T1000 (cell line): ENCODE measurements at regions not wholly inside any gene's neighbourhood (a gene's known extent, or its start where the extent isn't known, plus 50 kb on each side); places are given as distances from the start of the nearest gene placed in this dataset.
"Not testable (repeated sequence)": the region's sequence is repeated elsewhere in the genome, so short reads cannot be mapped to it uniquely, and the experiment has no call there.

Experiments used
- DNase-seq: peaks from one replicate; lab custom pipeline; 2025; ENCODE audit warnings: mixed read lengths; lab: John Stamatoyannopoulos, UW

DNA sequence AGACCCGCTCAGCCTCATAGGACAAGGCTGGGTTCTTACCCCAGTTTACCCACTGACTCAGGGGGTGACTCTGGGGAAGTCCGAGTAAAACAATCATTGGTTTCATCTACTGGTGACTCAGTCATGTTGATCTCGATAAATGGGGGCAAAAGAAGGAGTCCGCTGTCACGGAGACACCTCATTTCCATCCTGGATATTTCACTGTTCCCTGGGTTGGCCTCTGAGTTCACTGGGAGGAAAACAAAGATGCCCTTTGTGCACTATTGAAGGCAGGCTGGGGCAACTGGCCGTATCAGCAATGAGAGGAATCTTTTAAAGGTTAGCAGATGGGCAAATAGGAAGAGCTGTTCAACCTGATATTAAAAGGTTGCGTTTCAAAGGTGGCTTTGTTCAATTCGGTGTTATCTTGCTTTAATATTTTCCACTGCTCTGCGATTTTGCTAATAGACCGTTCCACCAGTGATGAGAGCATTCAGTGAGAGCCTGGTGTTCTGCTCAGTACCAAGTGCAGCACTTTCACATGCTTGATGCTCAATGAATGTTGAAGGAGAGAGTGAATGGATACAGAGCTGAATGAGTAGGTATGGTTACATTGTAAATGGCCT is 110.2 kb upstream of the EGFLAM start:
- DNase-seq: no peak

DNA sequence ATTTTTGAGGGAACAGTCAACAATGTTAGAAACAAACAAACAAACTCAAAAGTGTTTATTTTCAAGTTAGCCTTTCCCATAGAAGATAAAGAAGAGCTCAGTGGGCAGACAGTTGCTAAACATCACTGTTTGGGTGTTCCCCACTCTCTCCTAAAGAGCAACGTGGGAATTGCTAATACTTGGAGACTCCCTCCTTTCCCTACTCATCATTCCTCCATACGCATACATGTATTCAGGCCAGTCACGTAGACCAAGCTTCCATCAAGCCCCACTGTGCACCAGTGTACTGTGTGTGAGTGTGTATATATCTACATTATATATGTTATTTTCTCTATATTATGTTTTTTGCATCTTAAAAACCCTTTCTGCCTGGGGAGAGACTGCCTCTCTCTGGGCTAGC is 115.0 kb upstream of the EGFLAM start:
- DNase-seq: no peak

DNA sequence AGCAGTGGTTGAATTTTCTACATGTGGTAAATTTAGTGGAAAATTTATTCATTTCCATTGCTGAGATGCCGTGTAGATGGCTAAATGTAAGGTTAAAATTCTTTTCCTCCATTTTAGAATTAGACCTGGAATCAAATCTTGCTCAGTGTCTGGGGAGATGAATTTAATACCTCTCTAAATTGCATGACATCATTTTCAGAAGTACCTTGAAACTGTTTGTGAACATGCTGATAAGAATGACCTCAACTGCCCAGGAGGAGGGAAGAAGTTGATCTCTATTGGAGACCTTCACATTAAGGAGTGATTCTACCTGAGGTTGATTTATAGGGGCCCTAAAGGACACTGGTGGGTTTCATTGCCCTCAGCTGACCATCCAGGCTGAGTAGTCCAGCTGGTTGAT is 116.7 kb upstream of the EGFLAM start:
- DNase-seq: no peak

DNA sequence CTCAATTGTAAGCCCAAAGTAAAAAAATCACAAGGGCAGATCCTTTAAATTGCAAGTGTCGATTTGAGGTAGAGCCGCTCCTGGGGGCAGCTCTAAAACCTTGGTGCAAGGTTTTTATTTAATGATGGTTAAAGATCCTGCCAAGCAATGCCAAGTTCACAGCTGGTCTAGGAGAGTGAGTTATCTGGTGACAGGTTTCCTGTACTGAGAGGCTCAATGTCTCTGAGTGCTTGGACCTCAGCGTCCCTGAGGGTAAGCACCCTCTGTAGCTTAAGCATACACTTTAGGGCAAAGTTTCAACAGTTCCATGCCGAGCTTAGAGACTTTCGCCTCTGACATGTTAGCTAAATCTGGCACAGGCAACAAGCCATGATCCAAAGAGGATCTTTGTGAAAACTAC is 119.8 kb upstream of the EGFLAM start:
- no peak for DNase-seq

DNA sequence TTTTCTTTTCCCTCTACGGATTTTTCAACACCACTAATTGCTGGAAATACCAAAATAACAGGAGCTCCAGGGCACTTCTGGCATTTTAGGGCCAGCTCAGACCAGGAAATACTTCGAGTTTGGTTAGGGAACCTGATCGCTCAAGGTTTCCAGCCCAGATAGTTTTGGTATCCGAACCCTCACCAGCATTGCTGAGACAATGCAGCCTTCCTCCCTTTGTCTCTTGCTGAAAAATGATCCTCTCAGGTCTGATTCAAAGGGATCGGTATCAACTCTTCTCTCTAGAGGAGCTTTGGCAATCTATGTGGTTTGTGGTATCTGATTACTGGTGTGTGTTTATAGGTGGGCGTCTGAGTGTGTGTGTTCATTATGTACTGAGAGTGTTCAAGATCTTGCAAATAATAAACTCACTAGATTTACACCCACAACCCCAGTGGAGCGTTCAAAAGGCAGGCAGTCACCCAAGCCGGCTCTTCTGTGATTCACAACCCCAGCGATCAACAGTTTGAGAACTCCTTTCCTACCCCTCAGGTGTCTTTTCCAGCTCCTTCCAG is 122.8 kb upstream of the EGFLAM start:
- no peak for DNase-seq

DNA sequence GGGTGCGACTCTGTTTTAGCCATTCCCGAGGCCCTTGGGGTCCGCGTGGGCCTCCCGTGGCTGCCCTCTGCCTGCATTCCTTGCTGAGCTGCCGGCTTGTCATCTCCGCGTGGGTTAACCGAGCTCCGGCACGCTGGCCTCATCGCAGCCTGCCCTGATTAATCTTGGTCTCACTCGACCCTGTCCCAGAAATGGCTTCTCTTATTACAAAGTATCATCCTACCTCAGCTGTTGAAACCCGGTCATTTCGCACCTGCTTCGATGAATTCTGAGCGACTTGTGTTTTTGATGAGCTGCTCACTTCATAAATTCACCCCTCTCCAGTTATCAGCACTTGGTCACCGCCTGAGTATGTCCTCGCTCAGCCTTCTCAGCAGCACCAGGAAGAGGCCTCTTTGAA is 123.5 kb upstream of the EGFLAM start:
- DNase-seq: no peak

DNA sequence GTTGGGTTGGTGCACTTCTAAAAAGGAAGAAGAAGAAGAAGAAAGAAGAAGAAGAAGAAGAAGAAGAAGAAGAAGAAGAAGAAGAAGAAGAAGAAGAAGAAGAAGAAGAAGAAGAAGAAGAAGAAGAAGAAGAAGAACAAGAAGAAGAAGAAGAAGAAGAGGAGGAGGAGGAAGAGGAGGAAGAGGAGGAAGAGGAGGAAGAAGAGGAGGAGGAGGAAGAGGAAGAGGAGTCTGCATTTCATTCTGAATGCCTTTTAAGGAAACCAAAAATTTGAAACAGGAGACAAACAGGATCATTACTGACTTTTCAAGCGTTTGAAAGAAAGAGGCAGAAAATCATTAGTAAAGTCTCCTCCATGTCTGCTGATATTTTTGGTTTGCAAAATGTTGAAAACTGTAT is 124.1 kb upstream of the EGFLAM start:
- not testable (repeated sequence) for DNase-seq

DNA sequence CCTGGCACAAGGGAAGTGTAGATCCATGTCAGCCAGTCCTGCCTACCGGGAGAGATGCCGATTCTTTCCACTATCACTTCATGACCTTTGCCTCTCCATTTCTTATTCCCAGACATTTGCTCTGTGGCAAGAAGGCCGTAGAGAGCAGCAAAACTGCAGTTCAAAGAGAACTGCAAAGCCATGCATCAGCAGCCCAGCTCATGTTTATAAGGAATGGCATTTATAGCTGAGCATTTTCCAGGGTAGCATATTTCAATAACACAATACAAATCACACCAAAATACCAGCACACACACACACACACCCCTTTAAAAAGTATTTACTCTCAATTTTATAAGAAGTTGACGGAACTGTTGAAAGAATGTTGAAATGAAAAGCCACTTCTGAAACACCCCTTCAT is 126.7 kb upstream of the EGFLAM start:
- DNase-seq: no peak

DNA sequence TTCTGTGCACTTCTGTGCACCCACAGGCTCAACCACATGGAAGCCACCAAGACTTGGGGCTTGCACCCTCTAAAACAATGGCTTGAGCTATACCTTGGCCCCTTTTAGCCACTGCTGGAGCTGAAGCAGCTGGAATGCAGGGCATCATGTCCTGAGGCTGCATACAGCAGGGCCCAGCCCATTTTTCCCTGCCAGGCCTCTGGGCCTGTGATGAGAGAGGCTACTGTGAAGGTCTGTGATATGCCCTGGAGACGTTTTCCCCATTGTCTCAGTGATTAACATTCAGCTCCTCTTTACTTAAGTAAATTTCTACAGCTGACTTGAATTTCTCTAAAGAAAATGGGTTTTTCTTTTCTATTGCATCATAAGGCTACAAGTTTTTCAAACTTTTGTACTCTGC is 134.0 kb upstream of the EGFLAM start:
- no peak for DNase-seq

DNA sequence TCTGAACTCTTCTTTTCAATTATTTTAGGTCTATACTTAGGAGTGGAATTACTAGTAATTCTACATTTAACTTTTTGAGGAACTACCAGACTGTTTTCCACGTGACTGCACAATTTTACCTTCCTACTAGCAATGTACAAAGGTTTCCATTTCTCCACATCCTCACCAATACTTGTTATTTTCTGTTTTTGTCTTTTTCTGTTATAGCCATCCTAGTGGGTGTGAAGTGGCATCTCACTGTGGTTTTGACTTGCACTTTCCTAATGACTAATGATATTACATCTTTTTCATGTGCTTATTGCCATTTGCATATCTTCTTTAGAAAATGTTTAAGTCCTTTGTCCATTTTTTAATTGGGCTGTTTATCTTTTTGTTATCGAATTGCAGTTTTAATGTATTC is 136.9 kb upstream of the EGFLAM start:
- no peak for DNase-seq

DNA sequence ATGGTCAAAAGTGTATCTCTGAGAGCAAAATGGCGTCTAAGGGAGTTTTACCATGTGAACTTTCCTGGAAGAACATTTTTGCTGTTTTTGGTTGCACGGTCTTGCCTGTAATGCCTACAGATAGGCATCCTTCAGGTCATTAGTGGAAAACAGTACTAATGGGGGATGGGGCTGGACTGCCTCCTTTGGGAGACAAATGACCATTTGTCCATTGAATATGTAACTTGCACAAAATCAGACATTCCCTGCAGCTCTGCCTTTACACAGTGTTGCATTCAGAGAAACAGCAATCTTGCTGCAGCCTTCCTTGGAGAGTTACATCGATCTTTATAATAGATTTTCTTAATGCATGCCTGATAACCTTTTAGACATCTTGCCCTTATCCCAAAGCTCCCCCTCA is 138.5 kb upstream of the EGFLAM start:
- DNase-seq: no peak

DNA sequence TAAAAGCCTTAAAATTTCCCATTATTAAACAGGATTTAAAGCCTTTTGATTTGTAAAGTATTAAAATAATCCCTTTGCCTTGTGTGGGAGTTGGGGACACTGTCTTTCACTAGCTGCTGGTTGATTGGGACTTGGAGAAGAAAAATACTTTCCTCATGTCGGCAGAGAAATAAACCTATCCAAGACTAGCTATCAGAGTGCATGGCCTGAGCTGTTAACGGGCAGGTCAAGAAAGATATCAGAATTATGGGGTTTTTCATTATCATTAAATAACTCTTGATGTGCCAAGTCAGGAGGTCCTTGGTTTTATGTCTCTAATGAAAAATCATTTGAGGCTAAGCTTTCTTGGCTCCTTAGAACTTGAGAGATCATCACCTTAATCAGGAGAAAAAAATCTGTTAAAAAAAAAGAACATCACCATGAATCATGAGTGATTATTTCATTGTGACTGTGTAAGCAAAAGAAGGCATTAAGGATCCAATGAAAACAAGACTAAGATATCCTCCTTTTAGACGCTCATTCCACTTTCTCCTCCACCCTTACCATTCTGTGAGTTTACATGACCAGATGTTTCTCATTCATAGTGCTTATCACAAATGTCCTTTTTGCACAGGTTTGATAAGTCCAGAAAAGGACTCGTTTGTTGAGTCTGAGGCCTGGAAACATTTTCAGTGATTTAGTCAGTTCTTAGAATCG is 140.4 kb upstream of the EGFLAM start:
- no peak for DNase-seq

DNA sequence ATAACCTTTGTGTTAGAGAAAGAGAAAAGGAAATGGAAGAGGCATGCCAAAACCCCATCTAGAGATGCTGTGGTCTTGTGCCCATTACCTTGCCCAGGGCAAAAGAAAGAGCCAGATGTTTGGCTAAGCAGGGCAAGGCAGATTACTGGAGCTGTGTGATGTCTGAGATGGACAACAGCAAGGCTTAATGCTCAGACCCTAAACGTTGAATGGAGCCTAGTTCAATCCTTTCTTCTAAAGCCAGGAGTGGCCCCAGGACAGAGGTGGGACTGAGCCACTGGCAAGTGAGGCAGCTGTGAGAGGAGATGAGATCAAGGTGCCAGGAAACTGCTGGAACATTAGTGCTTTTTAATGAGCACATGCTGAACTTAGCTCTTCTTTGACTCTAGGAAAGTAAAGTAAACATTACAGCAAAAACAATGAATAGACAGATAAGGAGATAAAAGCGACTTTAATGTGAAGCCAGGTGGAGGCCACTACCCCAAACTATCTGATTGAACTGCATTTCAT is 143.0 kb upstream of the EGFLAM start:
- no peak for DNase-seq

DNA sequence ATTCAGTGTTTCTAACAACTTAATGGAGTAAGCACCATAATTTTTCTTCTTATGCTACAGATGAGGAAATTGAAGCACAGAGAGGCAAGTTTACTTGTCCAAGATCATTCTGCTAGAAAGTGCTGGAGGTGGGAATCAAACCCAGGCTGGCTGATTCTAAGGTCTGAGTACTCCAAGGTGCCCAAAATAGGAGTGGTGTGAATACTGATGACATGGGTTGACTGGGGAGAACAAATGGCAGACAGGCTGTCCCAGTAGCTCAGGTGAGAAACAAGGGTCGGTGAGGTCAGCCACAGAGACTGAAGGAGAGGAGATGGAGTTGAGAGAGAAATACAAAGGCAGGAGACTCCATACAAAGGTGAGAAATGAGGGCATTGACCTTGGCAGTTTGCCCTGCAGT is 144.5 kb upstream of the EGFLAM start:
- DNase-seq: no peak

DNA sequence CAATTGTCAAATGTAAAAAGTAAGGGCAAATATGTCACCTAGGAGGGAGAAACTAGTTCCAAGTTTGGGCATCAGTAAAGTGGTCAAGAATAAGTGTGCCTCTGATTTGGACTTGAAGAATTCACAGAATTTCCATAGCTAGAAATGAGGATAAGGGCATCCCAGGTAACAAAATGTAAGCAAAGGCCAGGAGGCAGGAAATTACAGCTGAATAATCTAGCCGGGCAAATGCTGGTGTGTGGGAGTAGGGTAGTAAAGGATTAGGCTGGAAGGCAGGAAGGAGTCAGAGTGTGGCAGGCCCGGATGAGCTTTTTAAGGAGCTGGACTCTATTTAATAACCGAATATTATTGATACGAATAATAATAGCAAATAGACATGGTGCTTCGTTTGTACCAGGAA is 144.9 kb upstream of the EGFLAM start:
- no peak for DNase-seq

DNA sequence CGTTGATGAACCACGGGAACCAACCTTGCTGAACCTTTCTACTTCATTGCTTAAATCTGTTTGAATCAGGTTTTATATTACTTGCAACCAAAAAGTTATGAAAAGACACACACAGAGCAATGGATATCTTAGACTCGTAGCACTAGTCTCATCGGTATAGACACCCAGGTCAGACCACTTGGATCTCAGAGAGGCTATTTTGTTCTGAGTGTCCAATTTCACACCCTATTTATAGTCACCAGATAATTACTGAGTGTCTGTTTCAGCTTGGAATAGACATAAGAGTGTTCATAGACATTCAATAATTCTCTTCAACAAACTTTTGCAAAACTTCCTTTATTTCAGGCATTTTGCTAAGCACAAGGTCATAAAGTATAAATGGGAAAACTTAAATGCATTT is 145.4 kb upstream of the EGFLAM start:
- DNase-seq: no peak

DNA sequence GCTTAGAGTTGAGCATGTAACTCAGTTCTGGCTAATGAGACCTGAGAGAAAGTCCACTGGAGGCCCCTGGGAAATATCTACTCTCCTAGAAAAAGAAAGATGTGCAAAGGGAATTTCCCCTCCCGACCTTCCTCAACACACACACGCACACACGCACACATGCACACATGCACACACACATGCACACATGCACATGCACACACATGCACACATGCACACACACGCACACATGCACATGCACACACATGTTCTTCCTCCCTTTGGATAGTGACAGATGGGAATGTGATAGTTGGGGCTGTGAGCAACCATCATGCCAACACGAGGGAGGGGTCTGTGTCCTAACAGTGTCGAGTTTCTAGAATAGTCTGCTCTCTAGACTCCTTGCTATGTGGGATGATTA is 148.2 kb upstream of the EGFLAM start:
- DNase-seq: no peak

DNA sequence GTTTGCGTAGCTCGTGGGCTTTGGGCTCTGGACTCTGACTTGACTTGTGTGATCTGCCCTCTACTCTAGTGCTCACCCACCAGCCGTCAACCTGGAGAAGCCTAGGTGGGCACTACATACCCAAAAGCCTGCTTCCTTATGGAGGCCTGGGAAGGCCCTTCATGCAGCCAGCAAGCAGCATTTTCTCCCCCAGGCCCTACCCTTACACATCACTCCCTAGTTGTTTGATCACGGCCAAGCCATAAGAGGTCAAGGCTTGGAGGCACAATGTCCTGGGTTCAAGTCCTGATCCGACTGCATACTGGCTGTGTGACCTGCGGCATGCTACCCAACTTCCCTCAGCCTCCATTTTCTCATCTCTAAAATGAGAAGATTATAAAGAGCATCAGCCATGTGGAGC is 151.3 kb upstream of the EGFLAM start:
- DNase-seq: no peak

DNA sequence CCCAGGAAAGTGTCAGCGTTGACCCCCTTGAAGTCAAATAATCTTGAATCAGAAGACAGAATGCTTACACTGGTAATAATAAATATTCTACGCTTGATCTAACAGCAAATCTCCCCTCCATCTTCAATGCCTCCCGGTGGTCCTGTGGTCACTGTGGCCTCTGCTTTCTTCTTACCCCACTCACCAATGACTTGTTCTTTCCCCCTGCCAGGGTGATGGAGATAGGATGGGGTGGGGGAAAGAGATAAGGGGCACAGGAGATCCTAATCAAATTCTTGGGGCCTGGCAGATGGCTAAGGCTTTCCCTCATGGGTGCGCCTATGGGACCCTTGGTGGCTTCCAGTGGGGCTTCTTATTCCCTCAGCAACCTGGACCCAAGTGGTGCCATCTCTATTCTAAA is 152.6 kb upstream of the EGFLAM start:
- DNase-seq: no peak

DNA sequence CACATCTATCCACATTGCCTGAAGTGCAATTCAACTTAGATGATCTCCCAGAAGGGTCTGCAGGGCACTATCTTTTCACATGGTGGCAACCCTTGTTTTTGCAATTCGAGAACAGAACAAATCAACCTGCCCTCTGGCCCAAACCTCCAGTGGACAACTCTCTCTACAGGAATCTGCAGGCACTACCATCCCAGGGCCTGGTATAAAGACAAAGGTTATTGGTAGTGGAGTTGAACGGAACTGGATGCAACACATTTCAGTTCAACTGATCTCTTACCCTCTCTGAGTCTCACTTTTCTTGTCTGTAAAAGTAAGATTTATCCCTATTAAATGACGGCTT is 153.2 kb upstream of the EGFLAM start:
- no peak for DNase-seq

DNA sequence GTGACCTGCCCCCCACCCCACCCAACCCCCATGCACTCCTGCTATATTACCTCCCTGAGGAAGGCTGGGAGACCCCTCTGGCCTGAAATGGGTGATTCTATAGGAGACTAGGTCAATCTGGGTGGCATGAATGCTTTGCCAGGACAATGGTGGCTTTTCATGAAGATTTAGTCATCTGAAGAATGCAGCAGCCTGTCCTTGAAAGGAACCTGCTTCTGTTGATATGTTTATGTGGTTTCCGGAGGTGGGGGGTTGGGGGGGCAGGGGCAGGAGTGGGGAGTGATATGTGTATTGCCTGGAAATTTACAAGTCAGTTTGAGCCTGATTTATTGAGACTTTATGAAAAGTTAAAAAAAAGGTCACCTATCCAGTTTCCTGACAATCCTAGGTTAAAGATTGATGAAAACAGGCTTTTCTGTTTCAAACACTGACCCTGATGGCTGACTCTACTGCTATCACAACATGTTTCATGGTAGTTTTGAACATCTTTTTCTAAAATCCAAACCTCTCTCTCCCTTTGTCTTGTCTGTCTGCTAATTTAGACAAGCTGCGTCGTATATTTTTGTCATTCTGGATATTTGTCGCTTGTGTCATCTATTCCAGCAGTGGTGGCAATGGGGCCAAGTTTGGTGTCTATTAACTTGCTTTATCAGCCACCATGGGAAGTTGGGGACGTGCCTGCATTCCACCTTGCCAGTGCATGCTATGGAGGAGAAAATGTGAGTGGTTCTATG is 153.7 kb upstream of the EGFLAM start:
- DNase-seq: peak; percentile 29

DNA sequence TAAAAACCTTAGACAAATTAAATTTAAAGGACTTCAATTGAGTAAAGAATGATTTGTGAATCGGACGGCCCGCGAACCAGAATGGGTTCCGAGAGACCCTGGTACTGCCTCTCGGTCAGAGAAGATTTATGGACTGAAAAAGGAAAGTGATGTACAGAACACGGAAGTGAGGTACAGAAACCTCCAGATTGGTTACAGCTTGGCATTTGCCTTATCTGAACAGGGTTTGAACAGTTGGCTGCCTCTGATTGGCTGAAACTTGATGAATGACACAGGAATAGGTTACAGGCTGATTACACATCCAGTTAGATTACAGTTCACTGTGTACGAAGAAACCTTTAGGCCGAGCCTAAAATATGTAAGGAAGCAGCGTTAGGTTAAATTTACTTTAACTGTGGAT is 156.5 kb upstream of the EGFLAM start:
- DNase-seq: no peak
